IPS-NIHi7 (cell line): ENCODE measurements at regions not wholly inside any gene's neighbourhood (a gene's known extent, or its start where the extent isn't known, plus 50 kb on each side); places are given as distances from the start of the nearest gene placed in this dataset.
A peak's percentile ranks its signal among the peaks of the same experiment; 100 is the strongest.
"Not testable (repeated sequence)": the region's sequence is repeated elsewhere in the genome, so short reads cannot be mapped to it uniquely, and the experiment has no call there.

Source experiments
- DNase-seq: peaks from one replicate; pipeline ENCODE4 v3.0.0; 2012; ENCODE audit warnings: mixed read lengths; ENCODE audit errors: extremely low spot score

- no peak for DNase-seq
Measured at GRCh38 chr10:26621243-26621888, 76.1 kb upstream of the PDSS1 start.

- DNase-seq, result peak; percentile 79
Measured at GRCh38 chr10:26621889-26622711, 75.4 kb upstream of the PDSS1 start.

GRCh38 chr10:26622891-26623290 lies 74.6 kb upstream of the PDSS1 start:
- no peak for DNase-seq

DNA sequence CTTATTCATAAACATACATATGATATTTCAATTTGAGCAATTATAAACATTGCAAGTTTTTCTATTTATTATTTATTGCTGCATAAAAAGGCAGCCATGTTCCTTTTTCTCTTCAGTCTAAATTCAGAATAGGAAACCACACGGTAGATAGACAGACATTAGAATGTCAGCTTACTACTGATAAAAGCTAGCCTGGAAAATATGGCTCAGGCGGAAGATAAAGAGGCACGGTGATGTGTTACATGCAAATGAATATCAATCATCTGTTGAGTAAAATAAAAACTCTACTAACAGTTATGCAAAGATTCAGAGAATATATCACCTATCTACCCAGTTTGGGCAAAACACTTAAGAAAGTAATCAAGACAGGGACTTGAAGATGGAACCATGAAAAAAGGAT lies 73.5 kb upstream of the PDSS1 start:
- no peak for DNase-seq

DNA sequence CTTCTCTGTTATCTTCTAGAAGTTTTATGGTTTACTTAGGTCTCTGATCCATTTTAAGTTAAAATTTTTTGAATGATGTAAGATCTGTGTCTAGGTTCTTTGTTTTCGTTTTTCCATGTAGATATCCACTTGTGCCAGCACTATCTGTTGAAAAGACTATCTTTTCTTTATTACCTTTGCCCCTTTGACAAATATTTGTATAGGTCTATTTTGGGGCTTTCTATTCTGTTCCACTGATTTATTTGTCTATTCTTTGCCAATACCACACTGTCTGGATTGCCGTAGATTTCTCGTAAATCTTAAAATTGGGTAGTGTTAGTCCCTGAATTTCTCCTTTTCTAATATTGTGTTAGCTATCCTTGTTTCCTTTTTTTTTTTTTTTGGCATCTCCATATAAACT lies 71.4 kb upstream of the PDSS1 start:
- DNase-seq, result no peak

- peak; percentile 45 for DNase-seq
Measured at GRCh38 chr10:26627324-26627723, 70.2 kb upstream of the PDSS1 start.

GRCh38 chr10:26628395-26628794 lies 69.1 kb upstream of the PDSS1 start:
- DNase-seq, result no peak

GRCh38 chr10:26632171-26632570 lies 65.3 kb upstream of the PDSS1 start:
- DNase-seq, result not testable (repeated sequence)

DNA sequence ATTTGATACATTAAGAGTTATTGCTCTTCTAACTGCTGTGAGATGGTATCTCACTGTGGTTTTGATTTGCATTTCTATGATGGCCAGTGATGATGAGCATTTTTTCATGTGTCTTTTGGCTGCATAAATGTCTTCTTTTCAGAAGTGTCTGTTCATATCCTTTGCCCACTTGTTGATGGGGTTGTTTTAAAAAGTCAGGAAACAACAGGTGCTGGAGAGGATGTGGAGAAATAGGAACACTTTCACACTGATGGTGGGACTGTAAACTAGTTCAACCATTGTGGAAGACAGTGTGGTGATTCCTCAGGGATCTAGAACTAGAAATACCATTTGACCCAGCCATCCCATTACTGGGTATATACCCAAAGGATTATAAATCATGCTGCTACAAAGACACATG lies 63.4 kb upstream of the PDSS1 start:
- not testable (repeated sequence) for DNase-seq

- no peak for DNase-seq
Measured at GRCh38 chr10:26637521-26638275, 59.8 kb upstream of the PDSS1 start.

DNA sequence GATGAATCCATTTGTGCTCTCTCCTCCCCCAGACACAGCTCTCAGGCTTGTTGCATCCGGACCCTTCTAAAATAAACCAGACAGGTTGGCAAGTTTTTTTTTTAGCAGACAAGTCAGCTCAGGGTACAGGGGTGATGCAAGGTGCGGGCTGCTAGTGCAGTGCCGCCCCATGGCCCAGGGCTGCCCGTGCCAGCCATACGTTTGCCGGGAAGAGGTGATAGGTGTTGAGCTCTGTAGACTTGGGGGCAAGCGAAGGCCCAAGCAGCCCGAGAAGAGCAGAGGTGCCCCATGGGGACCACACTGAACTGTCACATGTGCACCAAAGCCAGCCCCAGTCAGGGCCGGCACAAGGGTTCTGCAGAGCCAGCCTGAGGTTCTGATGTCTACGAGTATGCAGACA lies 57.1 kb upstream of the PDSS1 start:
- DNase-seq, result no peak

DNA sequence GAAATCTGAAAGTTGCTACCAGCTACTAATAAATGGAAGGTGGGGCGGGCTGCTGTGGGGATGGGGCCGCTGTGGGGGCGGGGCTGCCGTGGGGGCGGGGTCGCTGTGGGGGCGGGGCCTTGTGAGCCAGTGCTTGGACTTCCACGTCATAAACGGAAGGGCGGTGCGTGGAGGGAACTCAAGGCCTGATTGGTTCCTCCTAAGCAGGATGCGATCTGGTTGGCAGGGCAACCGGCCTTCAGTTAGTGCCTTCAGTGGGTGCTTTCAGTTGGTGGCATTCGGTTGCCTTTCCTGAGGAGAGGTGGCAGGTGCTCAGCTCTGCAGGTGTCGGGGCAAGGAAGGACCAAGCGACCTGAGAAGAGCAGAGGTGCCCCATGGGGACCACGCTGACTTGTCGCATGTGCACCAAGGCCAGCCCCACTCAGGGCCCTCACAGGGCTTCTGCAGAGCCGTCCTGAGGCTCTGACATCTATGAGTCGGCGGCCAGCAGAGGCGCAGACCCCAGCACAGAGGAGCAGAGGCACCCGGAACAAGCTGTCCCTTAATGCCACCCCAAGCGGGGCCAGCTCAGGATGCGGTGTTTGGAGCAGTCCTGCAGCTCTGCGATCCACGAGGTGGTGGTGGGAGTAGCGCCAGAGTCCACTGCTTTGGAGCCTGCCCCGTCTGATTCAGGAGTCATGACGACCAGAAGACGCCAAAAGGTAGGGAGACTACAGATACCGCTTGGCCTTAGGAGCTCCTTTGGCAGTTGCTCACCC lies 54.4 kb upstream of the PDSS1 start:
- no peak for DNase-seq

- no peak for DNase-seq
Measured at GRCh38 chr10:26647602-26648244, 49.8 kb upstream of the PDSS1 start.
